H1 (cell line): ENCODE measurements at regions not wholly inside any gene's neighbourhood (a gene's known extent, or its start where the extent isn't known, plus 50 kb on each side); places are given as distances from the start of the nearest gene placed in this dataset.
"Not testable (repeated sequence)": the region's sequence is repeated elsewhere in the genome, so short reads cannot be mapped to it uniquely, and the experiment has no call there.

Experiments used
- CTCF ChIP-seq, 3 experiments: IDR thresholded peaks; 1 replicate in 2 of 3; 2 replicates in 1 of 3; pipeline versions ENCODE4 v1.5.1 to v1.6.1; 2011; ENCODE audit warnings: low read length in 3 of 3, mild to moderate bottlenecking in 3 of 3, inconsistent platforms in 2 of 3, low read depth in 1 of 3, moderate library complexity in 1 of 3; ENCODE audit not compliant: insufficient read depth in 1 of 3; ENCODE audit errors: control extremely low read depth in 1 of 3
- GABPA ChIP-seq: IDR thresholded peaks from 2 replicates; pipeline ENCODE4 v1.6.1; 2011; ENCODE audit warnings: mild to moderate bottlenecking, low read length, moderate library complexity, borderline replicate concordance; ENCODE audit not compliant: insufficient read depth
- POLR2A ChIP-seq, 2 experiments: IDR thresholded peaks; 1 replicate in 1 of 2; 2 replicates in 1 of 2; pipeline ENCODE4 v1.6.1; 2011; ENCODE audit warnings: low read depth in 2 of 2, low read length in 2 of 2, mild to moderate bottlenecking in 2 of 2; ENCODE audit errors: control extremely low read depth in 1 of 2
- POLR2AphosphoS5 ChIP-seq: IDR thresholded peaks from 2 replicates; pipeline ENCODE4 v1.6.1; 2011; ENCODE audit warnings: low read depth, low read length
- RXRA ChIP-seq: IDR thresholded peaks from 2 replicates; pipeline ENCODE4 v1.6.1; 2011; ENCODE audit warnings: low read depth, mild to moderate bottlenecking, low read length, moderate library complexity; ENCODE audit not compliant: insufficient read depth
- YY1 ChIP-seq: IDR thresholded peaks from 2 replicates; pipeline ENCODE4 v1.6.1; 2011; ENCODE audit warnings: low read depth, mild to moderate bottlenecking, low read length
- ZNF274 ChIP-seq: IDR thresholded peaks from 2 replicates; pipeline ENCODE4 v1.7.0; 2012; ENCODE audit warnings: low read length, borderline replicate concordance; ENCODE audit errors: extremely low read depth

- TF ChIP-seq POLR2AphosphoS5; CTCF (IDR thresholded peaks at IDR 0.05; ENCODE audit: control extremely low read depth in 1 of 3, insufficient read depth in 1 of 3, low read depth in 1 of 3, low read length in 3 of 3); GABPA; POLR2A (IDR thresholded peaks at IDR 0.05; ENCODE audit: control extremely low read depth in 1 of 2, low read depth in 2 of 2, low read length in 2 of 2); RXRA; YY1; ZNF274: not testable (repeated sequence)
Observed at GRCh38 chr5:115448630-115449029, 95.9 kb downstream of the FEM1C start.
